Stimulated activated CD4-positive, alpha-beta T cell treated with anti-CD3 and anti-CD28 coated beads, Interleukin-12 subunit alpha, Interleukin-12 subunit beta, amount 100 ng/mL, for 4 hours (primary cell): ENCODE measurements at regions not wholly inside any gene's neighbourhood (a gene's known extent, or its start where the extent isn't known, plus 50 kb on each side); places are given as distances from the start of the nearest gene placed in this dataset.

Experiments used
- DNase-seq: peaks from one replicate; pipeline ENCODE4 v3.0.0-alpha.2; 2020

- DNase-seq = no peak
These were observed 53.3 kb downstream of the C7orf25 start for GRCh38 chr7:42858570-42858969.

GRCh38 chr7:42856605-42856987 lies 55.3 kb downstream of the C7orf25 start:
- no peak for DNase-seq

GRCh38 chr7:42854571-42855118 lies 57.2 kb downstream of the C7orf25 start:
- no peak for DNase-seq

DNA sequence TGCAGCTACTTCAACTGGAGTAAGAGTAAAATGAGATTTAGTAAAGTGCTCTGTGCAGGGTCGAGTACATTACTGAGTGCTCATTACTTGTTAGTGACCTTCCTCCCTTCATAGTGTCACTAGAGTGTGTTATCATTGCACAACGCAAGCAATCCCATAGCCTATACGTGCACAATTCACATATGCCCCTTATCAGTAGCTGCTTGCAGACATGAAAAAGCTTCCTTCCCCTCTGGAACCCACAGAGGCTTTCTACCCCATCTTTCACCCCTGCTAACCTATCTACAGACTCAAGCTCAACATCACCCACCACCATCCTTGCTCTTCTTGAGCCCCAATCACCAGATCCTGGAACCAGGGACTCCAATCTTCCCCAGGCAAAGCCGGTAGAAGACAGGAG lies 59.3 kb downstream of the C7orf25 start:
- DNase-seq = no peak

DNA sequence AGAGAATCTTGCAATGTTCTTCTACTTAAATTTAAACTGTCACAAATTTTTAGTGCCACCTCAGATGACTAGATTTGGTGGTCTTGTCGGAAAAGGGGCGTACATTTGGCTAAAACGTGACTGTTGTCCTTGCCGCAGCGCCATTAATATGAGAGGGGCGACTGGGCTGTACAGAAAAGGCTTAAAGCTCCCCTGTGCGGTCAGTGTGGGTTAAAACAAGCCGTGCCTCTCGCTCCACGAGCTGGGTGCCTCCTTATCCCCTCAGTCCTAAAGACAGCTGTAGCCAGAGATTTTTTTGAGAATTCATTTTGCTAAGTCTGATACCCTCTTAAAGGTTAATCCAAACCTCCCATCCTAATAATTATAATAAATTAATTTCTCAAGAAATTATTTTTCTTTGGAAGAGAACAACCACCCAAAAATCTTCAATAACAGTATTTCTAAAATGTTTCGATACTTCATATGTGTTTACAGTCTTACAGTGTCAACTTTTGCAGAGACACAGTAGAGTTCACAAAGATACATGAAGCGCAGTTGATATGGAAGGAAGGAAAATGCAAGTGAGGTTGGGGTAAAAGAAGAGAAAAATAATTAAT lies 68.6 kb downstream of the C7orf25 start:
- peak; percentile 4 for DNase-seq

DNA sequence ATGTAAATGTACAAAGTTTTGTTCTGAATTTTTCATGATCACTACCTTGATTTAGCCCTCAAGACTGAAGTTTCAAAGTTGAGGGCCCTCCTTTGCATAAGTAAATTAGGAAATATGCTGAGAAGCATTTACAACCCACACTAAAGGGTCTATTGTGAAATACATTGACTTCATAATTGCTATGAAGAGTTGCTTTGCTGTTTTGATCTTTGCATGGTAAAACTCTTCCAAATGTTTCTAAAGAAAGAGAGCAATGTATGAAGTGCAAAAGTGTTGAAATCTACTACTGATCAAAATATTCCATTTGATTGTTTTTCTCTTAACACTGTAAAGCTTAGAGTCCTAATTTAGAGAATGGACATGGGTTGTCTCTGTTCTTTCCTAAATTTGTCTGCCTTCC lies 77.2 kb downstream of the C7orf25 start:
- DNase-seq = no peak

- DNase-seq = no peak
These were observed 78.5 kb downstream of the C7orf25 start for GRCh38 chr7:42833411-42833810.

DNA sequence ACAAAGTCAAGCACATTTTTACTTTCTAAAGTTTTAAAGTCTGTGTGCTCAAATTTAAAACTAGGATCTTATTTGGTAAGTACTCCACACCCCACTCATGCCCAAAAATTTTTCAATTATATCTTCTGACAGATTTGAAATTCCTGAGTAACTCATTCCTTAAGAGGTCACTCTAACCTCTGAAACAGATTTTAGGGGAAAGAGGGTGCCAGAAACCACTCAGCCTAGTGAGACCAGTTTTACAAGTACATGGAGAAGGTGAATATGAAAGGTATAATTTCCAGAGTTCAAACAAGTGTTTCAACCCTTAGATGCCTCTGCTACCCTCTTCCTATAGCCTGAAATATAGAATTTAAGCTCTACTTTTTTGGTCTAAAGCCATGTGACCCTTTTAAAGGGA lies 79.2 kb downstream of the C7orf25 start:
- no peak for DNase-seq

- DNase-seq = no peak
These were observed 80.0 kb downstream of the C7orf25 start for GRCh38 chr7:42831718-42832522.

- no peak for DNase-seq
These were observed 80.7 kb downstream of the C7orf25 start for GRCh38 chr7:42831006-42831717.

DNA sequence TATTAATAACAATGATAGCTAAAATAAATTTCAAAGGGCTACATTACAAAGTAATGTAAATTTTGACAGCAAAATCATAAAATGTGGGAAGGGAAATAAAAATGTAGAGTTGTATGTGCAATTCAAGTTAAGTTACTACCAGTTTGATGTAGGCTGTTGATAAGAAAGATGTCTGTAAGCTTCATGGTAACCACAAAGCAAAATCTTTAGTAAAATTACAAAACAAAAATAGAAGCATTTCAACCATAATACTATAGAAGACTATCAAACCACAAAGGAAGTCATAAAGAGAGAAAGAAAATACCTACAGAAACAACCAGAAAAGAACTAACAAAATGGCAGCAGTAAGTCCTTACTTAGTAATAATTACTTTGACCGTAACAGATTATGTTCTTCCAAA lies 99.1 kb downstream of the C7orf25 start:
- DNase-seq = no peak

GRCh38 chr7:42805601-42806000 lies 106.3 kb downstream of the C7orf25 start:
- DNase-seq = no peak

DNA sequence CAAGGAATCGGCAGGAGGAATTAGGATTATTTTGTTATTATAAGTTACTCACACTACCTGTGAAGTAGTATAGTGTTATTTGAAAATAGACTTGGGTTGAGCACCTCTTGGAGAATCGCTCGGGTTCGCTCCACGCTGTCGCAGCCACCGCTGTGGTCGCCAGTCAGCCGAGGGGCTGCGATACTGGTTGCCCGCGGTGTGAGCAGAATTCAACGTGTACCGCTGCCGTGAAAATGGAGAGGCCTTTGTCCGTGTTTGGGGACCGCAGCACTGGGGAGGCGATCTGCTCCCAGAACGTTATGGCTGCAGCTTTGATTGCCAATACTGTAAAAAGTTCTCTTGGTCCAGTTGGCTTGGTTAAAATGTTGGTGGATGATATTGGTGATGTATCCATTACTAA lies 117.2 kb downstream of the C7orf25 start:
- DNase-seq = no peak

DNA sequence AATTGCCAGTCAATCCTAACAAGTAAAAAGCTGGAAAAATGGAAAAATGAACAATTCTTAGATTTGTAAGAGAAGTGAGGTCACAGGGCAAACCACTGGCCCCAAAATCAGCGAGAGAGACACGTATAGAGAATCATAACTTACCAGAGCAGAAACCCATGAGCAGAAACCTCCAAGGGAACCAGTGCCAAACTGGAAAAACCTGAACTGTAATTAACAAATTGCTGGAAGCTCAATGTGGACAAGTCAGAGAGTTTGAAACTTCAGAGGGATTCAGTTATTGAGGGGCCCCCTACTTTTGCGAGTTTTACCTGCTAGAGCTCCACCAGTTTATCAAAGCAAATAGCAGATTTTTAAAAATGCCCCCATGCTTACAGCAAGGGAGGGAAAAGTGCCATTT lies 119.0 kb downstream of the C7orf25 start:
- no peak for DNase-seq

GRCh38 chr7:42790196-42790595 lies 121.7 kb downstream of the C7orf25 start:
- DNase-seq = no peak

GRCh38 chr7:42774436-42774835 lies 137.4 kb downstream of the C7orf25 start:
- no peak for DNase-seq

DNA sequence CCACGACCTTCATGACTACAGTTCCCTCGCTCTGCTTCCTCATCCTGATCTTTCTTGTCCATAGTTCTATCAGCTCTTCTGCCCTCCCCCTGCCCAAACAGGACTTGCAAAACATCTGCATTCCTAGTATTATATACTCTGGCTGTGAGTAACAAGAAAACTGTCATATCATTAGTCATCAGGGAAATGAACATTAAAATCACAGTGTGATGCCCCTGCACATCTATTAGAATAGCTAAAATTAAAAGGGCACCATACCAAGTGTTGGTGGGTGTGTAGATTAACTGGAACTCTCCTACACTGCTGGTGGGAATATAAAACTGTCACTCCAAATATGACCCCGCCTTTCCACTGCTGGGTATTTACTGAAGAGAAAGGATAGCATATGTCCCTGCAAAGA lies 141.8 kb downstream of the C7orf25 start:
- DNase-seq = no peak

GRCh38 chr7:42768045-42768444 lies 143.8 kb downstream of the C7orf25 start:
- no peak for DNase-seq

DNA sequence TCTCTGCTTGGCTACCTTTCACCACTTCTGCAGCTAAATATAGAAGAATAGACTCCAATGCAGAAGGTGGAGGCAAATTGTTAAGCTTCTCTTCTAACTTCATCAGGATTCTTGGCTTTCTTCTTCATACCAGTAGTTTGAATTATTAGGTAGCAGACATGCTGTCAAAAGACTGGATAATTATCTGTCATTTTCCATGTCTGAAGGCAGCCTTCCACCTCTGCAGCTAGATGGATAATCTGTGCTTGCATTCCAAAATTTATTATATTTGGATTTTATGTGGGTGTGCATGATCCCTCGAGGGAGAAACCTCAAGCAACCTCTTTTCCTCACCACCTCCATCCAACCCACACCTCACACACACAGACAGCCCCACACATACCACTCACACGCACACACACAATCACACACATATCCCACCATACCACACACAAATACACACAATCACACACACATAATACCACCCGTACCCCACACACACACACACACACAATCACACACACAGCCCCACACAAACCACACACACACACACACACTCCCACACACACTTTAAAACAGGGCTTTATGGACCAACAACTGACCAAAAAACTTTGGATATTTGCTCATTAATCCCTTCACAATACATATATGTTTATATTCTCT lies 145.0 kb downstream of the C7orf25 start:
- no peak for DNase-seq

GRCh38 chr7:42765931-42766330 lies 145.9 kb downstream of the C7orf25 start:
- no peak for DNase-seq

- no peak for DNase-seq
These were observed 148.7 kb downstream of the C7orf25 start for GRCh38 chr7:42763137-42763551.

DNA sequence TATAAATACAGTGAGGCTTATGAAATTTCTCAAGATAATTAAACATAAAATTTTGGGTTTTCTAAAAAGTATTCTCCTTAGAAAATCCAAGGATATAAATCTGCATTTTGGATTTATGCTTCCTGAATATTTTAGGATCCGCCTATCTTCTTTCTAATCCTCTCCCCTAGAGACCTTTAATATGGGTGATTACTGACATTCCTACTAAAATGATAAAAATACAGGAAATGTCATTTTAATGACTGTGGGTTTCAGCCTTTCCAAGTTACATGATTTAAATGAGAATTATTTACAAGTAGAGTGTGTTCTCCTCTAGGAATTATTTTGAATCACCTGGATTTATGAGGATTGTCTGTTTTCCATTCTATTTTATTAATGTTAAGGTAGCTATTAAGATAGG lies 150.4 kb downstream of the C7orf25 start:
- no peak for DNase-seq

- DNase-seq = no peak
These were observed 153.7 kb downstream of the C7orf25 start for GRCh38 chr7:42758124-42758523.
